ENCODE measurements at regions not wholly inside any gene's neighbourhood (a gene's known extent, or its start where the extent isn't known, plus 50 kb on each side); places are given as distances from the start of the nearest gene placed in this dataset.
"Not testable (repeated sequence)": the region's sequence is repeated elsewhere in the genome, so short reads cannot be mapped to it uniquely, and the experiment has no call there.

- DNase-seq, result no peak
Measured at GRCh38 chr14:88983755-88984154, 159.3 kb downstream of the TTC8 start.

DNA sequence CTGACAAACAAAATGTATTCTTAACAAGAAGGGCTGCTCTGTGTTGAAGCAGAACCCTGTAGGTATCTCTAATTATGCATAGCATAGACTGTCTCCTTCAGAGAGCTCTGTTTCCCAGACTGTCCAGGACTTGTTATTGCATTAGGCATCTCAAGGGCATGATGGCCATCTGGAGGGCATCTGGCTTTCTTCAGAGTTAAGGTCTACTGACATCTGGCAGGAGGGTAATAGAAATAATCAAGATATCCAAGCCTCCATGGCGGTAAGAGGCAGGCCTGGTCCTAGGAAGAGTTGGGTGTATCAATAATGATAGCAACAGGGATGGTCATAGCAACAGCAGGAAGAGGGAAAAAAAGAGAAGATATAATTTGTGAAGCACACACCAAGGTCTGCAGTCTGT is 161.2 kb downstream of the TTC8 start:
- DNase-seq, result no peak

DNA sequence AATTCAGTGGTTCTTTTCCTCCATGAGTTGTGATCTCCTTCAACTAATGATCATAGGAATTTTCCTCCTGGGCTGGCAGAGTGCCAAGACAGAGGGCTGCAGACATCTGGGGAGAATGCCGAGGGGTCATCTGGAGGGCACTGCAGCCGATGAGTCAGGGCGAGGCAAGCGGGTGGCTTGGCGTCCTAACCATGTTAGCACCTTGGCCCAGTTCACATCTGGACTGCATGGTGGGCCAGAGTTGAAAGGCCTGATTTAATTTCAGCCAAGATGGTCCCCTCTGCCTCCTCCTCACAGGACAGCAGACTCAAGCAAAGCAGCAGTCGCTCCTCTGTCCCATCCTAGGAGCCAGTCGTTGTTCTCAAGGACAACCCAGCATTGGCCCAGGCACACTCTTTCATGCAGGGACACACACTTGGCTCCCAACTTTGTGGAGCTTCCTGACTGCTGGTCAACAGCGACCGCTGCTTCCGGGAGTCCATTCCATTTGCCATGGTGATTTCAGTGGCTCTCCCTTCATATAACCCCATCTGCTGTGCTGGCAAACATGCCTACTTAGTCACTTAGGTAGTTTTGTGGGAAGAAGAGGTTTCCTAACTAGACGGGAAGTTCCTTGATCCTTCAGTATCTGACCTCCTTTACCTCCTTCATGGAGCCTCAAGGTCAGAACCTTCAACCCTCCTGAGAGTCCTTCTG is 161.8 kb downstream of the TTC8 start:
- DNase-seq, result no peak

GRCh38 chr14:88986908-88987307 is 162.5 kb downstream of the TTC8 start:
- DNase-seq, result not testable (repeated sequence)

- no peak for DNase-seq
Measured at GRCh38 chr14:88987516-88987915, 163.1 kb downstream of the TTC8 start.

DNA sequence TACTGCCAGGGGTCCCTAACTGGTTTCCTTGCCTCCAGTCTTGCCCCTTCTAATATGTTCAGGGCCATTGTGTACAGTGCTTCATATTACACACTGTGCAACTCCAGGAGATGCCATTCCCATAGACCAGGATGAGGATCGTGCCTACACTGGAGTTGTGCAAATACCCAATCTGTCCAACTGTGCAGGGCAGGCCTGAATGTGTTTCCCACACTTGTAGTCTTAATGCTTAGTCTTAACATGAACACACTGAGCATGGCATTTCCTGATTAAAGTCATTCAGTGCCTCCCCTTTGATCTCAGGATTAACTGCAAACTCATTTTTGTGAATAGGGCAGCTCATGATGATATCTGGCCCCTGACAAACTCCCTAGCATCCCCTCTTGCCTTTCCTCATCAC is 165.5 kb downstream of the TTC8 start:
- no peak for DNase-seq

- no peak for DNase-seq
Measured at GRCh38 chr14:88990856-88991255, 166.4 kb downstream of the TTC8 start.

- DNase-seq, result no peak
Measured at GRCh38 chr14:88992011-88992410, 167.6 kb downstream of the TTC8 start.

- DNase-seq, result no peak
Measured at GRCh38 chr14:88993946-88994345, 169.5 kb downstream of the TTC8 start.

- DNase-seq, result no peak
Measured at GRCh38 chr14:88995437-88996198, 171.2 kb downstream of the TTC8 start.

DNA sequence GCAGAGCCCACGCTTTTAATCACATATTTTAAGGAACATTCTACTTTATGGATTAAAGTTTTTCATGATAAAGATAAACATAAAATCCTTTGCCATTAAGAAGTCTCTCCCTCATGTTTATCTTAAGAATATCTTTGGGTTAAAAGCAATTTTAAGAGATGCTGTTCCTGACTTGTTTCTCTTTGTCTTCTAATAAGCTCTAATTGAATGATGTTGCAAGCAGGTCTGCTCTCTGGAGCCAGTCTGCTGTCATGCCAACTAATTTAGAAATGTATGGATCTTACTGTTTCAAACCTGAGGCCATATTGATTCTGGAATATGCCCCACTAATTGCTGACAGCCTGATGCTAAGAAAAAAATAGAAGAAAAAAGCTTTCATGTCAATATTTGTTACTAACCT is 173.6 kb downstream of the TTC8 start:
- no peak for DNase-seq

GRCh38 chr14:88999137-88999536 is 174.7 kb downstream of the TTC8 start:
- no peak for DNase-seq

- DNase-seq, result no peak
Measured at GRCh38 chr14:89000007-89000942, 175.8 kb downstream of the TTC8 start.

GRCh38 chr14:89004166-89004565 is 179.7 kb downstream of the TTC8 start:
- DNase-seq, result no peak

GRCh38 chr14:89007906-89008305 is 183.5 kb downstream of the TTC8 start:
- no peak for DNase-seq

GRCh38 chr14:89011355-89012281 is 187.2 kb downstream of the TTC8 start:
- no peak for DNase-seq

- DNase-seq, result no peak
Measured at GRCh38 chr14:89012282-89013097, 188.0 kb downstream of the TTC8 start.

GRCh38 chr14:89013098-89013504 is 188.7 kb downstream of the TTC8 start:
- DNase-seq, result no peak

GRCh38 chr14:89013698-89014568 is 189.5 kb downstream of the TTC8 start:
- DNase-seq, result no peak

- DNase-seq, result no peak
Measured at GRCh38 chr14:89014569-89014850, 190.1 kb downstream of the TTC8 start.

Measured in left kidney (tissue), 1 donor.